ENCODE measurements at regions not wholly inside any gene's neighbourhood (a gene's known extent, or its start where the extent isn't known, plus 50 kb on each side); places are given as distances from the start of the nearest gene placed in this dataset.

- Histone ChIP-seq H3K27ac (no peak overlapping the region), H3K4me3 (no peak overlapping the region)
- peak; percentile 45 for DNase-seq (ENCODE audit: low spot score)
- TF ChIP-seq, protein P1, sequence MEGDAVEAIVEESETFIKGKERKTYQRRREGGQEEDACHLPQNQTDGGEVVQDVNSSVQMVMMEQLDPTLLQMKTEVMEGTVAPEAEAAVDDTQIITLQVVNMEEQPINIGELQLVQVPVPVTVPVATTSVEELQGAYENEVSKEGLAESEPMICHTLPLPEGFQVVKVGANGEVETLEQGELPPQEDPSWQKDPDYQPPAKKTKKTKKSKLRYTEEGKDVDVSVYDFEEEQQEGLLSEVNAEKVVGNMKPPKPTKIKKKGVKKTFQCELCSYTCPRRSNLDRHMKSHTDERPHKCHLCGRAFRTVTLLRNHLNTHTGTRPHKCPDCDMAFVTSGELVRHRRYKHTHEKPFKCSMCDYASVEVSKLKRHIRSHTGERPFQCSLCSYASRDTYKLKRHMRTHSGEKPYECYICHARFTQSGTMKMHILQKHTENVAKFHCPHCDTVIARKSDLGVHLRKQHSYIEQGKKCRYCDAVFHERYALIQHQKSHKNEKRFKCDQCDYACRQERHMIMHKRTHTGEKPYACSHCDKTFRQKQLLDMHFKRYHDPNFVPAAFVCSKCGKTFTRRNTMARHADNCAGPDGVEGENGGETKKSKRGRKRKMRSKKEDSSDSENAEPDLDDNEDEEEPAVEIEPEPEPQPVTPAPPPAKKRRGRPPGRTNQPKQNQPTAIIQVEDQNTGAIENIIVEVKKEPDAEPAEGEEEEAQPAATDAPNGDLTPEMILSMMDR (IDR thresholded peaks at IDR 0.05), result no peak
Observed at GRCh38 chr1:5639106-5639722, 353.0 kb downstream of the NPHP4 start.

- H3K4me3 ChIP-seq, result no peak overlapping the region
- TF ChIP-seq, protein P1 (IDR thresholded peaks at IDR 0.05), result no peak
- no peak for DNase-seq (ENCODE audit: low spot score)
- H3K27ac ChIP-seq, result no peak overlapping the region
Observed at GRCh38 chr1:5638582-5638981, 353.6 kb downstream of the NPHP4 start.

- Histone ChIP-seq H3K4me3 (no peak overlapping the region), H3K27ac (no peak overlapping the region)
- peak; percentile 26 for DNase-seq (ENCODE audit: low spot score)
- TF ChIP-seq, protein P1 (IDR thresholded peaks at IDR 0.05), result no peak
Observed at GRCh38 chr1:5637171-5637570, 355.1 kb downstream of the NPHP4 start.

DNA sequence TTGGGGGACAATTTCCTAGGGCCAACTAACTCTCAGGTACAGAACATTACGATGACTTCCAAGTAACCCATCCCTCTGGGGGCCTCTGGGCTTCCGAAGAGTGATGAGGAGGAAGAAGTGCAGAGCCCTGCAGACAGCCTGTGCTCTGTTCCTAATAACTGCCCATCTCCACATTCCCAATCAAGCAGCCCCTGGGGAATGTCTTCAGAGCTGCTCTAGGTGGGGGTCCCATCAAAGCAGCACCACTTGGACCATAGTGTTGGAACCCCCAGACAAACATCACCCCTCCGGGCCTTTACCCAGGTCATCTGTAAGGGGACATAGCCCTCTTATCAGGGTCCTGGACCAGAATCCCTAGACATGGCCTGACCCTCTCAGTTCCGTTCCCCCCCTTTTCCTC is 357.3 kb downstream of the NPHP4 start:
- no peak overlapping the region for H3K4me3 ChIP-seq
- DNase-seq (ENCODE audit: low spot score), result peak; percentile 47
- TF ChIP-seq, protein P1 (IDR thresholded peaks at IDR 0.05), result no peak
- H3K27ac ChIP-seq, result no peak overlapping the region

- TF ChIP-seq, protein P1 (IDR thresholded peaks at IDR 0.05), result no peak
Observed at GRCh38 chr1:5632814-5633213, 359.4 kb downstream of the NPHP4 start.

GRCh38 chr1:5632224-5632623 is 360.0 kb downstream of the NPHP4 start:
- Histone ChIP-seq H3K4me3 (no peak overlapping the region), H3K27ac (no peak overlapping the region)
- no peak for DNase-seq (ENCODE audit: low spot score)
- TF ChIP-seq, protein P1 (IDR thresholded peaks at IDR 0.05), result no peak

More at GRCh38 chr1:5632814-5633213, 359.4 kb downstream of the NPHP4 start:
- Histone ChIP-seq H3K4me3 (no peak overlapping the region), H3K27ac (no peak overlapping the region)
- DNase-seq (ENCODE audit: low spot score), result no peak

- Histone ChIP-seq H3K27ac (no peak overlapping the region), H3K4me3 (no peak overlapping the region)
- DNase-seq (ENCODE audit: low spot score), result no peak
- TF ChIP-seq, protein P1 (IDR thresholded peaks at IDR 0.05), result no peak
Observed at GRCh38 chr1:5628416-5628815, 363.8 kb downstream of the NPHP4 start.
